IMR-90 (cell line): ENCODE measurements at regions not wholly inside any gene's neighbourhood (a gene's known extent, or its start where the extent isn't known, plus 50 kb on each side); places are given as distances from the start of the nearest gene placed in this dataset.

Experiments
- ATAC-seq: fragments of 200-7000 bp; cut with Tn5 transposase; 2 replicates; pipeline ENCODE4 v1.9.1; 2020; ENCODE audit warnings: low read depth, mild to moderate bottlenecking, moderate library complexity
- BruUV-seq: library from RNA; stranded (reverse); fragments of 400-500 nt; replicated peaks from 2 replicates; lab custom pipeline; 2021; lab: Mats Ljungman, UMichigan
- CTCF ChIA-PET: fragments of 300-600 bp; formaldehyde crosslinking; extraction: SDS; loops from one replicate; lab custom pipeline; 2021; ENCODE audit warnings: antibody characterized with exemption; lab: Yijun Ruan, JAX
- POLR2A ChIA-PET: fragments of 300-600 bp; sonication (Branson Sonifier 250); formaldehyde crosslinking; loops from one replicate; lab custom pipeline; 2022; ENCODE audit warnings: antibody characterized with exemption; ENCODE audit not compliant: unreplicated experiment; lab: Charles Lee
- DNase-seq: peaks from one replicate; pipeline ENCODE4 v3.0.0; 2013
- H2AFZ ChIP-seq: replicated peaks from 2 replicates; pipeline ENCODE3; 2013; ENCODE audit warnings: low read length, mild to moderate bottlenecking; ENCODE audit not compliant: poor library complexity
- H2AK5ac ChIP-seq: 2 replicates; pipeline ENCODE4 v1.6.1; 2013; ENCODE audit warnings: low read depth, low read length, inconsistent platforms
- H2AK9ac ChIP-seq: replicated peaks from 2 replicates; pipeline ENCODE3; 2013; ENCODE audit warnings: mild to moderate bottlenecking, low read depth, low read length, moderate library complexity; ENCODE audit not compliant: poor library complexity
- H2BK120ac ChIP-seq: 2 replicates; pipeline ENCODE4 v1.6.1; 2013; ENCODE audit warnings: low read depth, low read length, inconsistent platforms
- H2BK15ac ChIP-seq: 3 replicates; pipeline ENCODE4 v1.6.1; 2013; ENCODE audit warnings: low read depth, low read length, inconsistent platforms
- H2BK20ac ChIP-seq: 2 replicates; pipeline ENCODE4 v1.6.1; 2013; ENCODE audit warnings: low read depth, mild to moderate bottlenecking, inconsistent platforms, low read length, moderate library complexity
- H2BK5ac ChIP-seq: 2 replicates; pipeline ENCODE4 v1.6.1; 2013; ENCODE audit warnings: mild to moderate bottlenecking, low read depth, low read length, inconsistent platforms; ENCODE audit not compliant: poor library complexity, severe bottlenecking
- H3K14ac ChIP-seq: replicated peaks from 2 replicates; pipeline ENCODE4 v1.6.1; 2013; ENCODE audit warnings: low read depth, low read length, inconsistent platforms
- H3K18ac ChIP-seq: 2 replicates; pipeline ENCODE4 v1.6.1; 2013; ENCODE audit warnings: low read depth, low read length, control low read depth
- H3K23ac ChIP-seq: 2 replicates; pipeline ENCODE4 v1.6.1; 2013; ENCODE audit warnings: low read depth, low read length, inconsistent platforms
- H3K27ac ChIP-seq: 2 replicates; pipeline ENCODE4 v1.5.1; 2013; ENCODE audit warnings: mild to moderate bottlenecking, control low read depth, low read length; ENCODE audit not compliant: insufficient read depth
- H3K27me3 ChIP-seq: 2 replicates; pipeline ENCODE4 v1.6.1; 2013; ENCODE audit warnings: low read length; ENCODE audit not compliant: control insufficient read depth, insufficient read depth
- H3K36me3 ChIP-seq: 2 replicates; pipeline ENCODE4 v1.6.1; 2013; ENCODE audit warnings: low read length, mixed read lengths; ENCODE audit not compliant: control insufficient read depth, insufficient read depth
- H3K4ac ChIP-seq: 2 replicates; pipeline ENCODE4 v1.6.1; 2013; ENCODE audit warnings: low read depth, low read length, inconsistent platforms
- H3K4me1 ChIP-seq: 2 replicates; pipeline ENCODE4 v1.6.1; 2013; ENCODE audit warnings: low read length, mixed read lengths; ENCODE audit not compliant: control insufficient read depth, insufficient read depth
- H3K4me2 ChIP-seq: 2 replicates; pipeline ENCODE4 v1.6.1; 2013; ENCODE audit warnings: low read depth, mild to moderate bottlenecking, control low read depth, low read length, moderate library complexity
- H3K4me3 ChIP-seq: 2 replicates; pipeline ENCODE4 v1.5.1; 2013; ENCODE audit warnings: low read depth, mild to moderate bottlenecking, control low read depth, low read length, moderate library complexity; ENCODE audit not compliant: insufficient read depth
- H3K56ac ChIP-seq: 2 replicates; pipeline ENCODE4 v1.6.1; 2013; ENCODE audit warnings: low read length, inconsistent platforms; ENCODE audit not compliant: insufficient read depth; ENCODE audit errors: extremely low read depth
- H3K79me1 ChIP-seq, 2 experiments: 2 replicates each; pipeline ENCODE4 v1.6.1; 2013; ENCODE audit warnings: low read length in 2 of 2, inconsistent platforms in 1 of 2, low read depth in 1 of 2
- H3K9ac ChIP-seq: 2 replicates; pipeline ENCODE4 v1.6.1; 2013; ENCODE audit warnings: low read depth, low read length, control low read depth
- H3K9me1 ChIP-seq: 2 replicates; pipeline ENCODE4 v1.6.1; 2013; ENCODE audit warnings: low read length, inconsistent platforms; ENCODE audit not compliant: insufficient read depth
- H3K9me3 ChIP-seq: 2 replicates; pipeline ENCODE4 v1.6.1; 2013; ENCODE audit warnings: low read length; ENCODE audit not compliant: control insufficient read depth, insufficient read depth
- H4K20me1 ChIP-seq: 2 replicates; pipeline ENCODE4 v1.6.1; 2013; ENCODE audit warnings: low read length, inconsistent platforms; ENCODE audit not compliant: insufficient read depth
- H4K5ac ChIP-seq: 2 replicates; pipeline ENCODE4 v1.6.1; 2013; ENCODE audit warnings: mild to moderate bottlenecking, low read depth, low read length, control low read depth
- H4K8ac ChIP-seq, 2 experiments: 2 replicates each; pipeline ENCODE4 v1.6.1; 2013; ENCODE audit warnings: low read depth in 2 of 2, low read length in 2 of 2, control low read depth in 1 of 2, inconsistent platforms in 1 of 2
- H4K91ac ChIP-seq: 2 replicates; pipeline ENCODE4 v1.6.1; 2013; ENCODE audit warnings: low read depth, low read length, inconsistent platforms; ENCODE audit not compliant: insufficient read depth
- CEBPB ChIP-seq: IDR thresholded peaks from 2 replicates; pipeline ENCODE4 v1.6.1; 2012; ENCODE audit warnings: low read depth, low read length, improper control_type of control experiment
- CTCF ChIP-seq: conservative IDR thresholded peaks from 2 replicates; pipeline ENCODE4 v1.5.1; 2012; ENCODE audit warnings: mild to moderate bottlenecking, low read depth, low read length, improper control_type of control experiment
- ELK1 ChIP-seq: fragments of 150-350 bp; IDR thresholded peaks from 2 replicates; pipeline ENCODE4 v1.6.1; 2016; ENCODE audit warnings: low read depth, mild to moderate bottlenecking, low read length, moderate library complexity, borderline replicate concordance
- FOS ChIP-seq: fragments of 150-350 bp; IDR thresholded peaks from 2 replicates; pipeline ENCODE4 v1.6.1; 2016; ENCODE audit warnings: low read depth, low read length
- MAFK ChIP-seq: IDR thresholded peaks from 2 replicates; pipeline ENCODE4 v1.6.1; 2012; ENCODE audit warnings: low read depth, low read length, improper control_type of control experiment
- MXI1 ChIP-seq: IDR thresholded peaks from 2 replicates; pipeline ENCODE4 v1.6.1; 2012; ENCODE audit warnings: low read depth, mild to moderate bottlenecking, low read length, moderate library complexity, borderline replicate concordance
- NFE2L2 ChIP-seq: fragments of 150-350 bp; IDR thresholded peaks from 2 replicates; pipeline ENCODE4 v1.6.1; 2016; ENCODE audit warnings: low read depth, mild to moderate bottlenecking, low read length
- POLR2A ChIP-seq: IDR thresholded peaks from 2 replicates; pipeline ENCODE4 v1.6.1; 2012; ENCODE audit warnings: mild to moderate bottlenecking, low read depth, low read length
- RAD21 ChIP-seq: IDR thresholded peaks from 2 replicates; pipeline ENCODE4 v1.6.1; 2012; ENCODE audit warnings: low read length, improper control_type of control experiment
- RCOR1 ChIP-seq: IDR thresholded peaks from 2 replicates; pipeline ENCODE4 v1.6.1; 2012; ENCODE audit warnings: mild to moderate bottlenecking, low read length, improper control_type of control experiment; ENCODE audit not compliant: insufficient replicate concordance
- RFX5 ChIP-seq: IDR thresholded peaks from 2 replicates; pipeline ENCODE4 v1.8.0; 2012; ENCODE audit warnings: low read depth, mild to moderate bottlenecking, low read length, moderate library complexity
- SMC3 ChIP-seq: fragments of 150-350 bp; IDR thresholded peaks from 2 replicates; pipeline ENCODE4 v1.6.1; 2016; ENCODE audit warnings: low read depth, mild to moderate bottlenecking, antibody characterized with exemption, low read length, moderate library complexity
- USF2 ChIP-seq: fragments of 150-350 bp; IDR thresholded peaks from 2 replicates; pipeline ENCODE4 v1.6.1; 2017; ENCODE audit warnings: mild to moderate bottlenecking, antibody characterized with exemption, low read length, low read depth
- WGBS, 2 experiments: methylation state at CpG; one replicate each; pipeline versions ENCODE4 v1.1.5 to v1.1.7; 2013; ENCODE audit warnings: missing lambda C conversion rate in 2 of 2; ENCODE audit not compliant: insufficient read length in 1 of 2; ENCODE audit errors: extremely low coverage in 2 of 2; 5-methylcytosine and 5-hydroxymethylcytosine counted together
- dilution Hi-C: fragments of 300-500 bp; cut with HindIII; formaldehyde crosslinking; loops from one replicate; pipeline ENCODE4 v1.14.3; 2018; ENCODE audit warnings: low sequenced_read_pairs; ENCODE audit not compliant: unreplicated experiment
- in situ Hi-C: fragments of 300-500 bp; cut with MboI; formaldehyde crosslinking; loops from 3 replicates; pipeline ENCODE4 v1.14.3; 2019; ENCODE audit warnings: low sequenced_read_pairs, inconsistent platforms, mixed read lengths
- intact Hi-C: fragments of 100-400 bp; cut with micrococcal nuclease; formaldehyde crosslinking; loops from 2 replicates; pipeline ENCODE4 v1.10.0; 2022

- Histone ChIP-seq H3K23ac (no peak overlapping the region), H3K9me1 (peaks cover 14% of the 10 kb centered on the region), H4K91ac (peak overlapping the region; percentile 96; the same call in 1 of the 2 replicates), H3K4me3 (no peak overlapping the region), H2AK5ac (no peak overlapping the region), H3K36me3 (no peaks in the 10 kb centered on the region), H3K4me2 (peak overlapping the region; percentile 44; the same call in 1 of the 2 replicates), H2BK120ac (peak overlapping the region; percentile 99), H2BK15ac (peak overlapping the region; percentile 94; the same call in 1 of the 3 replicates), H3K14ac (no peak overlapping the region), H4K8ac (peak overlapping the region; percentile 84 to 99; a peak in 2 of 4 replicates), H3K56ac (0 out of 2 replicates have a peak overlapping the region, but pooled peaks have one; percentile 48), H3K27me3 (no peaks in the 10 kb centered on the region), H3K79me1 (no peaks in the 10 kb centered on the region), H3K4ac (peak overlapping the region; percentile 93; the same call in 1 of the 2 replicates), H3K27ac (no peak overlapping the region), H2AK9ac (no peak overlapping the region), H3K4me1 (peaks cover 21% of the 10 kb centered on the region), H3K9ac (peak overlapping the region; percentile 6; the same call in 1 of the 2 replicates), H3K9me3 (no peaks in the 10 kb centered on the region), H2BK5ac (peak overlapping the region; percentile 89), H4K5ac (no peak overlapping the region; the same call in 1 of the 2 replicates), H3K18ac (peak overlapping the region; percentile 48; the same call in 1 of the 2 replicates), H4K20me1 (no peaks in the 10 kb centered on the region), H2AFZ (no peak overlapping the region), H2BK20ac (peak overlapping the region; percentile 99; the same call in 1 of the 2 replicates)
- no CpG with 5 or more reads among the region's 1 CpG for WGBS, 2 experiments
- ChIA-PET POLR2A (no interaction called here), CTCF (interaction anchor here (0.6 kb wide), 1 partner anchor 221 kb away, joined by 3 read pairs; no protein-coding TSS in a partner anchor)
- no peak for TF ChIP-seq CEBPB
- no peak for TF ChIP-seq MAFK
- no peak for TF ChIP-seq RFX5
- no peak for TF ChIP-seq NFE2L2
- TF ChIP-seq POLR2A: no peak
- TF ChIP-seq CTCF: no peak
- TF ChIP-seq RAD21: no peak
- no peak for TF ChIP-seq FOS
- no peak for TF ChIP-seq SMC3
- no peak for TF ChIP-seq ELK1
- no peak for TF ChIP-seq RCOR1
- no peak for TF ChIP-seq MXI1
- TF ChIP-seq USF2: no peak
- dilution Hi-C loops: no loop called here
- in situ Hi-C loops: no loop called here
- BruUV-seq: no TSS peak
- DNase-seq (peak; percentile 52), ATAC-seq (peak; percentile 65)
- intact Hi-C loops: no loop called here
Observed at GRCh38 chr18:22838221-22838620, 94.9 kb upstream of the RBBP8 start.
